ENCODE measurements at regions not wholly inside any gene's neighbourhood (a gene's known extent, or its start where the extent isn't known, plus 50 kb on each side); places are given as distances from the start of the nearest gene placed in this dataset.

DNA sequence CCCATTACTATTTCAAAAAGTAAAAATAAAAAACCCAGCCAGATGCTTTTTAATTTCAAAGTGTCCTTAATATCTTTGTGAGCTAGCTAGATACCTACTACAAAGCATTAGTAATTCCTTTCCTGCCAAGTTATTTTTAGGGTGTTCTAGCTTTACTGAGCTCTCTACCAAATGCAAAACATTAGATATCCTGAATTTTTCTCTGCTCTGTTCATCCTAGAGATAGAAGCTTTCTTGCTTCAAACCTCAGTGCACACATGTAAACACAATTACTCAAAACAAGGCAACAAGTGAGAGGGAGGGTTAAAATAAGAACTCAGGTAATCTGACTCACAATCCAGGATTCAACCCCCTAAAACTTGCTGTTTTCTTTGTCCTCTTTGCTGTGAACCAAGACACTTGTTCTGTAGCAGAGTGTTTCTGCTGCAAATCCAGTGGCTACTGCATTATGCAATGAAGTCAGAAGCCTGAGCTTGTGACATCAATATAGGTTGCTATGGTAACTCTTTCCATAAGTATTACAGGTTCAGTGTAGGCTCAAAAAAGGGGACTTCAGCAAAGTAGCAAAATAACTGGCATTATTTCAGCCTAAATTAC is 72.6 kb upstream of the STXBP5 start:
- no peak for DNase-seq

DNA sequence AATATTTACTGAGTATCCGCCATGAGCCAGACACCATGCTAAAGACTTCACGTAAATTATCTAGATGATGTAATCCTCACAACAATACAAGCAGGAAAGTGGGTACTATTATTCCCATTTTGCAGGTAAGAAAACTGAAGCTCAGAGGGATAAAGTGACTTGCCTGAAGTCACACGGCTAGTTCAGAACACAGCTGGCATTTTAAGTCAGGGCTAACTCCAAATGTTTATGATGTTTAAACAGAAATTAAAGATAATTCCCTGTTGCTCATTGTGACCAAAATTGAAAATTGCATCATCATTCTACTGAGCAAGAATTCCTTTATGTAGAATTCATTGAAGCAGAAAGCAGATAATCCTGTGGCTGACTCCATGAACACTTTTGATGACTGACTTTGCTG is 71.3 kb upstream of the STXBP5 start:
- DNase-seq = no peak

DNA sequence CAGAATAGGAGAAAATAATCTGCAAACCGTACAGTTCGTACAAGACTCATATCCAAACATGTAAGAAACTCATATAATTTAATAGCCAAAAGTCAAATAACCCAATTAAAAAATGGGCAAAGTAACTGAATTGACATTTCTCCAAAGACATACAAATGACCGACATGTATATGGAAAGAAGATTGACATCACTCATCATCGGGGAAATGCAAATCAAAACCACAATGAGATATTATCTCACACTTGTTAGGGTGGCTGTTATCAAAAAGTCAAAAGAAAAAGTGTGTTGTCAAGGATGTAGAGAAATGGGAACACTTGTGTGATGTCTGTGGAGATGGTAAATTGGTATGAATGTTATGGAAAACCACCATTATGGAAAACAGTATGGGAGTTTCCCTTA is 70.5 kb upstream of the STXBP5 start:
- DNase-seq = no peak

DNA sequence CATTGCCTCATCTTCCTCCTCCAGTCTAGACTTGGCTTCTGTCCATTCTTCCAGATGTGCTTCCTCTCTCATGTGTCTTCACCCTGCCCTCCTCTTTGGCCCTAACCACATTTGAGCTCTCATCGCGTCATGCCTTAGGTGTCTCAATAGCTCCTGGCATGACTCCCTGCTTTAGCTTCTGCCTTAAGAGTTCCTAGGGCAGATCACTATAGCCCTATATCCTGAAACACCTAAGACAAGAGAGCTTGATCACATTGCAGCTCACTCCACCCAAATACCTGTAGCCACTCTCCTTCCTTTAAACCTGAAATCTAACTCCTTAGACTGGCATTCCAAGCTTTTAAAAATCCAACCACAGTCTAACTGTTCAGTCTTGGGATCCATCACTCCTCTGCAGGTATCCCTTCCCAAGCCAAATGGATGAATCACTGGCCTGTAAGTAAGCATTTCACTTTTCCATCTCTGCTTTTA is 69.0 kb upstream of the STXBP5 start:
- no peak for DNase-seq

DNA sequence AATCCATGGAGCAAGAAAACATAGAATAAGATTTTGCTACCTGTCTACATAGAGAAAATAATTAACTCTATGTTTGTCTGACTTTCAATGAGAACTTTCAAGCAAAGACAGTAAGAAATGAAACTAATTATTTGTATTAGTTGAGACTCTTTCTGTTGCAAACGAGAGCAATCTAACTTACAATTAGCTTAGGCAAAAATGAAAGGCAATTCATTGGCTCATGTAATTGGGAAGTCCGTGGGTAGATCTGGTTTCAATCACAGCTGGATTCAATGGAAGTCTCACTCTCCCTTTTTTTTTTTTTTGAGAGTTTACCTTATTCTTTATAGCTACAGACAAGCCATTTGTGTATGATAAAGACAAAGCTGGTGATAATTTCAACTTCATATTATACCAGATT is 68.2 kb upstream of the STXBP5 start:
- no peak for DNase-seq

DNA sequence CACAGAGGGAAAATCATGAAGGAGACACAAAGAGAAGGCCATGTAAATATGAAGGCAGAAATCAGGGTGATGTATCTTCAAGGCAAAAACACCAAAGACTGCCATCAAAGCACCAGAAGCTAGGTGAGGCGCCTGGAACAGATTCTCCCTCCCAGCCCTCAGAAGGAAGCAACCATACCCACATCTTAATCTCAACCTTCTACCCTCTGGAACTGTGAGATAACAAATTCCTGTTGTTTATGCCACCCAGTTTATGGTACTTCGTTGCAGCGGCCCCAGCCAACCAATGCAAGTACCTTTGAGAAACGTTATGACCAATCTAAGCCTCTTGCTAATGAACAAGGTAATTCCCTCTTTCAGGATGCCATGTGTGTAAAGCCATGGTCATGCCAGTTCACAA is 66.2 kb upstream of the STXBP5 start:
- no peak for DNase-seq

DNA sequence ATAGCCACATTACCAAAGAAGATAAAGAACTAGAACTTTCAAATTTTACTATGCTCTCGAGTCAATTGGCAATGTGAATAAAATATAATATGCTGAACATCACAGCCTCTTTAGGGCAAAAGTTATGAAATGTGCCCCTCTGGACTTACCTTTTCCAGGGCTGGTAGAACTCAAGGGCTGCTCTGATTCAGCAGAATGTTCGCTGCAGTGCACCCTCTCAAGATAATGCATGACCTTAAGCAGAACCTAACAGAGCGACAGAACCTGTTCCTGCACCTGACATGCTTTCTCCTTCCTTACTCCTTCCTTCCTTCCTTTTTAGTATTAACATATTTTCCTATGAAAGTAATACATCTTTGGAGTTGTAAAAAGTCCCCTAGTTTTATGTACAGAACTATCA is 65.4 kb upstream of the STXBP5 start:
- DNase-seq = no peak

DNA sequence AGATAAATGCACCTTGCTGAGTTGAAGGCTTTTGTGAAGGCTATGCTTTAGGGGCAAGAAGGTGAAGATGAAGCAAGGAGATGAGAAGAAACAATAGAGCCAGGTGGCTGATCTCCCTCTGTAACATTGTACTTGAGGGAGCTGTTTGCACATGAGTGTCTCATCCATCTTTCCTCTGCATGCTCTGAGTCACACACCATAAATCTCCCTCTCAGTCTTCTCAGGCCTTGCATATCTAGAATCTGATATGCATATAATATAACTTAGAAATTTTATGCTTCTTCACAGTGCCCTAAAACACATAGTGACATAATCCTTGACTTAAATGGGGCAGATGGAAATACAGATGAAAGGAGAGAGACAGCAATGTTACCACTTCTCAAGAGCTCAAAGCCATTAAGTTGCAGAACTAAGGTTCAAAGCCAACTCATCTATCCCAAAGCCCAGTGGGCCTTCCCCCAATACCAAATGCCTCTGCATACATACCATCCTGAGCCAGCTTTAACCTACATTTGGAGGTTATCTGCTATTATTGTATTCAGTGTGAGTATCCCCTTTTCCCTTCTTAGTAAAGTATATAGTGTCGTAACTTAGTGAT is 62.4 kb upstream of the STXBP5 start:
- no peak for DNase-seq

DNA sequence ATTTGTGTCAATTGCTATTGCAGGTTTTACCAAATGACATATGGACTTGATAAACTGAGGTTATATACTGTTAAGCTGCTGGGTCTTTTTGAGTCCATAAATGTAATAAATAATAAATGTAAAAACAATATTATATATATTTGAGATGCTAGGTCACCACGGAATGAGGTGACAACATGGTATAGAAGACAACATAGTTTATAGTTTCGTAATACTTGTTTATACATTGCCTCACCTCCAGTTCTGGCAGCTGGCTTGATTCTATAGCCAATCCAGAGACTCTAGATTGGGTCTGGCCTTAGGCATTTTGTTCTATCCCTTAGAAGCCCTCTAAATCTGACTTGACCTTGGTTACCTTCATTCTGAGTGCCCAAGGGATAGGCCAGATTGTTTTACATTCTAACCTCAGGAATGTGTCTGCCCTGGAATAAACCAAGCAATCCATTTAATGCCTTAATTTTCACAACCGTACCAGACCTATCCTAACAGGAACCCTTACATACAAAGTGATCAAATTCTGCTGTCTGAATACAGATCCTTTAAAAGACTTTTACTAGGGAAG is 61.5 kb upstream of the STXBP5 start:
- DNase-seq = no peak

DNA sequence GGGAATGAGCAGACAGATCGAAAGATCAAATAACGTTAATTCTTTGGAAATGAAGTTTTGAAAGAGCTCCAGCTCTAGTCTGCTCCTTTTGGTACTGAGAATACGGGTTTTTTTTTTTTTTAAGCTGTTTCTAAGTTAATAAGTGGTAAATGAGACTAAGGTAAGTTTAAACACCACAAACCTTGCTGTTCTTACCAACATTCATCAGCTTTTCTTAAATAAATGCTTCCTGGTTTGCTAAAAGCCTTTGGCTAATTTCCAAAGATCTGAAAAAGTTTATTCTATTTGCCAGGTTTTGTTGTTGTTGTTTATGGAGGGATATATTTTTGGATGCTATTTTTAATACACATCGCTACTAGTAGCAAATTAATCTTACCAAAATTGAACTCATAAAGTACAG is 55.1 kb upstream of the STXBP5 start:
- DNase-seq = no peak

DNA sequence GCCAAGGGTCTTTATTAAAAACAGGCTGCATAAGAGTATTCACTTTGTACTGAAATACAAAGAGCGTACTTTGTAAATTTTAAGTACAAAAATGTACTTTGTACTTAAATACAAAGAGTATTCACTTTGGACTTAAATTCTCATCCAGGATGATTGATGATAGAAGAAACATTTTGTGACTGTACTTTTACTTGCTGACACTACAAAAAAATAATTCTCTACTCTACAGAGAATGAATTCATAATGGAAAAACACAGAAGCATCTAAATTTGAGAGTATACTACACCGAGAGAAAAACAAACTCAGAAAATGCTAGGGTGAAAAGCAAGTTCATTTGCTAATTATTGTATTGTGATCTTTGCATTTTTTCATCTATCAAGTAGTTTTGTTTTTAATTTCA is 54.4 kb upstream of the STXBP5 start:
- no peak for DNase-seq

DNA sequence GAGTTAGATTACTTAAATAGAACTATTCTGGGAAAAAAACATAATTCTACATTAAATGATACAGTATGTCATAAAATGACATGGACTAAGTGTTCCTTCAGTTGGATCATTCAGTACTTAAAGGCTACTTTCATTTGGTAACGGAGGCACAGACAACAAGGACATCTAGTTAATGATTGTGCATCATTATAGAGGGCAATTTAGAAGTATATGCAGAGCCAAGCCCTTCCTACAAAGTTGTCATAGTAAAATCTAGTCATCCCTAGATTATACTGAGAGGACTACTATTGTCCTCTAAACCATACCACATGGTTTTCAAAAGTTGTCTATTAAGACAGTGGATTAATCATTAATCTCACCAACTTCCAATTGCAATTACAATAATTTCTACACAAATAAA is 53.9 kb upstream of the STXBP5 start:
- no peak for DNase-seq
